PC-3 (cell line): ENCODE measurements at regions not wholly inside any gene's neighbourhood (a gene's known extent, or its start where the extent isn't known, plus 50 kb on each side); places are given as distances from the start of the nearest gene placed in this dataset.

Experiments
- CTCF ChIP-seq: fragments of 300-600 bp; sonication (generic); conservative IDR thresholded peaks from 2 replicates; pipeline ENCODE4 v1.5.1; 2017; ENCODE audit warnings: antibody characterized with exemption, low read depth, mild to moderate bottlenecking, low read length
- EZH2 ChIP-seq: fragments of 300-600 bp; sonication (generic); IDR thresholded peaks from one replicate; pipeline ENCODE4 v1.6.1; 2017; ENCODE audit warnings: antibody characterized with exemption, mild to moderate bottlenecking, low read length; ENCODE audit not compliant: unreplicated experiment

GRCh38 chr13:26880735-26881134, 120.1 kb upstream of the GPR12 start:
- TF ChIP-seq EZH2, result no peak
- TF ChIP-seq CTCF, result no peak
